Gastroesophageal sphincter (tissue), 3 donors: ENCODE measurements at regions not wholly inside any gene's neighbourhood (a gene's known extent, or its start where the extent isn't known, plus 50 kb on each side); places are given as distances from the start of the nearest gene placed in this dataset.

Experiments used
- CTCF ChIP-seq, 4 experiments: fragments of 200-600 bp in 2 of 4; fragments of 450-650 bp in 2 of 4; sonication (generic) in 1 of 4; IDR thresholded peaks; one replicate each; pipeline ENCODE4 v1.5.1; 2017 to 2019; ENCODE audit warnings: antibody characterized with exemption in 4 of 4, mild to moderate bottlenecking in 2 of 4, moderate library complexity in 2 of 4
- EP300 ChIP-seq: sonication (generic); formaldehyde crosslinking; IDR thresholded peaks from one replicate; pipeline ENCODE4 v1.6.1; 2017; ENCODE audit warnings: antibody characterized with exemption, mild to moderate bottlenecking
- POLR2A ChIP-seq, 2 donors: fragments of 450-650 bp; IDR thresholded peaks; one replicate each; pipeline ENCODE4 v1.6.1; 2017; ENCODE audit warnings: antibody characterized with exemption in 2 of 2, mild to moderate bottlenecking in 2 of 2, moderate library complexity in 1 of 2
- POLR2AphosphoS5 ChIP-seq: sonication (generic); formaldehyde crosslinking; IDR thresholded peaks from one replicate; pipeline ENCODE4 v1.6.1; 2017; ENCODE audit warnings: antibody characterized with exemption

GRCh38 chr2:42942990-42943493, 150.7 kb upstream of the HAAO start:
- TF ChIP-seq POLR2A (IDR thresholded peaks at IDR 0.05) (no peak), CTCF (IDR thresholded peaks at IDR 0.05) (no peak), POLR2AphosphoS5 (no peak), EP300 (no peak)
